ENCODE measurements at regions not wholly inside any gene's neighbourhood (a gene's known extent, or its start where the extent isn't known, plus 50 kb on each side); places are given as distances from the start of the nearest gene placed in this dataset.

DNA sequence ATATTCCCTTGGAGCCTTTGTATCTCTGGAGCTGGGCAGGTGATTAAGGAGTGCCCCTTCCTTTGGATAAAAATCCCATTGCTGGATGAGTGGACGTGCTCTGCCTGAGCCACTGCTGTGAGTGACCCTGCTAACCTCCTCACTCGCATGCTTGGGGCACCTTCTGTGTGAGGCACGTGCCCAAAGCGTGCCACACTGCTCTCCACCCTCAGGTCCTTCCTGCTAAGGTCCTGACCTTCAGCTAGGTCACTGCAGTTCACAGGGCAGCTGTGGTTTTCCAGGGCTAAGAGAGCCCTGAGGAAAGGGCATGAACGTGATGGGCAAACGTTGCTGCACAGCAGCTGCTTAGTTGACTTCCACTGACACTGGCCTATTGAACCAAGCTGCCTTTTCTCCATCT is 204.4 kb upstream of the COBL start:
- TF ChIP-seq POLR2A (IDR thresholded peaks at IDR 0.05) = no peak
- no peak for TF ChIP-seq CTCF (IDR thresholded peaks at IDR 0.05)
